ENCODE measurements at regions not wholly inside any gene's neighbourhood (a gene's known extent, or its start where the extent isn't known, plus 50 kb on each side); places are given as distances from the start of the nearest gene placed in this dataset.
A peak's percentile ranks its signal among the peaks of the same experiment; 100 is the strongest.

DNA sequence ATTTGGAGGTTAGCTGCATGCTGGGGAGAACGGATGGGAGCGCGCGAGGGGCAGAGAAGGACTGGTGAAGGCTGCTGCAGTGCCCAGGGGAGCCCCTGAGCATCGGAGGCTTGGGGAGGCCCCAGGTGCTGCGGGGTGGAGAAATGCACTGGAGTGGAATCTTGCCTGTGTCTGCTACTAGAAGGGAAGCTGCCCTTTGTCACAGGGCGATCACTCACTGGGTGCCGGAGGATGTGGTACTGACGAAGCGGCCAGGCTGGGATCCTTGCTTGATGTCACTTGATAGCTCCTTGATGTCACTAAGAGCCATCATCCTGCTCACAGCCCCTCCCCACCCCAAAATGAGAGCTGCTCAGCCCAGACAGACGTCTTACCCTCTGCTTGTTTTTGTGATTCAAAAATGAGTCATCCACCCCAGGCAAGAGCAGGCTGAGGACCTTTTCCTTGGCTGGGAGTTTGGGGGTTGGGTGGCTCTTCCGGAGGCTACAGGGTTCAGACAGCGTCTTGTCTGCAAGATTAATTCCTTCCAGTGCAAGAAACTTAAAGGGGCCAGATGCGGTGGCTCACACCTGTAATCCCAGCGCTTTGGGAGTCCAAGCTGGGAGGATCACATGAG, 62.6 kb upstream of the PMEPA1 start:
- Mint-ChIP-seq H3K36me3 (ENCODE audit: insufficient read depth in 1 of 3, low read depth in 3 of 3) (no peaks in the 10 kb centered on the region; a peak in 1 of 7 replicates), H3K4me1 (peaks cover 36 to 45% of the 10 kb centered on the region in 2 experiments), H3K9me3 (no peaks in the 10 kb centered on the region), H3K27ac (peak overlapping the region; percentile 67 to 87 (median 81); a peak in 5 of 7 replicates), H3K27me3 (ENCODE audit: low read depth) (no peaks in the 10 kb centered on the region; the same call in none of the 2 replicates), H3K4me3 (peak overlapping the region in 1 of 2 experiments; percentile 11; a peak in 1 of 5 replicates)
- WGBS (ENCODE audit: extremely low coverage, insufficient read length, low lambda C conversion rate) = no CpG with 5 or more reads among the region's 15 CpGs
- no peak overlapping the region for H3K18ac ChIP-seq (ENCODE audit: insufficient read length, low read depth, low read length)
- no peak overlapping the region for H3K23ac ChIP-seq (ENCODE audit: insufficient read length, low read depth, low read length)
- no peaks in the 10 kb centered on the region for H4K20me1 ChIP-seq (ENCODE audit: control insufficient read depth, insufficient read depth, insufficient read length)
- H2BK20ac ChIP-seq (ENCODE audit: low read depth, low read length, poor library complexity, severe bottlenecking) = no peak overlapping the region
- peak; percentile 83 for DNase-seq
- no peak overlapping the region for H2AFZ ChIP-seq (ENCODE audit: low read length)
- H4K91ac ChIP-seq (ENCODE audit: insufficient read length, low read depth, low read length) = no peak overlapping the region
- H2BK5ac ChIP-seq (ENCODE audit: insufficient read length, low read length) = no peak overlapping the region
- no peak overlapping the region for H2BK12ac ChIP-seq (ENCODE audit: insufficient read length, low read depth, low read length)
- no peak overlapping the region for H3K4me2 ChIP-seq (ENCODE audit: insufficient read depth, insufficient read length, low read length)
- no peak overlapping the region for H3K27ac ChIP-seq (ENCODE audit: insufficient read length, low read depth, low read length)
- H3K79me2 ChIP-seq (ENCODE audit: insufficient read depth, low read length) = no peaks in the 10 kb centered on the region
- H4K8ac ChIP-seq (replicated peaks; ENCODE audit: insufficient read length, low read depth, low read length) = no peak overlapping the region
- H3K27me3 ChIP-seq (ENCODE audit: insufficient read depth, low read length) = no peaks in the 10 kb centered on the region
- no peak overlapping the region for H3K9ac ChIP-seq (ENCODE audit: extremely low read depth, insufficient read length, low read length)
- H3K9me3 ChIP-seq (ENCODE audit: control insufficient read depth, low read depth, low read length) = no peaks in the 10 kb centered on the region
- H3K23me2 ChIP-seq (ENCODE audit: insufficient read length, low read depth, low read length, poor library complexity, severe bottlenecking) = no peaks in the 10 kb centered on the region
- no peak overlapping the region for H2BK15ac ChIP-seq (ENCODE audit: low read depth, low read length)
- no peaks in the 10 kb centered on the region for H3K79me1 ChIP-seq (ENCODE audit: insufficient read depth, low read depth, low read length, poor library complexity, severe bottlenecking)
- no peak overlapping the region for H3T11ph ChIP-seq (ENCODE audit: low read length)
- no peak overlapping the region for H4K5ac ChIP-seq (ENCODE audit: insufficient read length, low read depth, low read length)
- TF ChIP-seq, protein P1, sequence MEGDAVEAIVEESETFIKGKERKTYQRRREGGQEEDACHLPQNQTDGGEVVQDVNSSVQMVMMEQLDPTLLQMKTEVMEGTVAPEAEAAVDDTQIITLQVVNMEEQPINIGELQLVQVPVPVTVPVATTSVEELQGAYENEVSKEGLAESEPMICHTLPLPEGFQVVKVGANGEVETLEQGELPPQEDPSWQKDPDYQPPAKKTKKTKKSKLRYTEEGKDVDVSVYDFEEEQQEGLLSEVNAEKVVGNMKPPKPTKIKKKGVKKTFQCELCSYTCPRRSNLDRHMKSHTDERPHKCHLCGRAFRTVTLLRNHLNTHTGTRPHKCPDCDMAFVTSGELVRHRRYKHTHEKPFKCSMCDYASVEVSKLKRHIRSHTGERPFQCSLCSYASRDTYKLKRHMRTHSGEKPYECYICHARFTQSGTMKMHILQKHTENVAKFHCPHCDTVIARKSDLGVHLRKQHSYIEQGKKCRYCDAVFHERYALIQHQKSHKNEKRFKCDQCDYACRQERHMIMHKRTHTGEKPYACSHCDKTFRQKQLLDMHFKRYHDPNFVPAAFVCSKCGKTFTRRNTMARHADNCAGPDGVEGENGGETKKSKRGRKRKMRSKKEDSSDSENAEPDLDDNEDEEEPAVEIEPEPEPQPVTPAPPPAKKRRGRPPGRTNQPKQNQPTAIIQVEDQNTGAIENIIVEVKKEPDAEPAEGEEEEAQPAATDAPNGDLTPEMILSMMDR (conservative IDR thresholded peaks at IDR 0.05) = no peak
- H2BK120ac ChIP-seq (ENCODE audit: low read depth, low read length, poor library complexity, severe bottlenecking) = no peak overlapping the region
- H3K14ac ChIP-seq (ENCODE audit: insufficient read depth, low read length) = no peak overlapping the region
- no peak overlapping the region for H2AK5ac ChIP-seq (ENCODE audit: insufficient read length, low read length)
- H3K4ac ChIP-seq (ENCODE audit: low read depth, low read length) = no peak overlapping the region
- H3K4me1 ChIP-seq (ENCODE audit: insufficient read depth, low read length) = no peaks in the 10 kb centered on the region; the same call in 1 of the 2 replicates
- no peak overlapping the region for H3K56ac ChIP-seq (ENCODE audit: insufficient read length, low read depth, low read length)
